WTC11 (cell line): ENCODE measurements at regions not wholly inside any gene's neighbourhood (a gene's known extent, or its start where the extent isn't known, plus 50 kb on each side); places are given as distances from the start of the nearest gene placed in this dataset.

ENCODE experiments used
- ATAC-seq: fragments of 200-7000 bp; cut with Tn5 transposase; 2 replicates; pipeline ENCODE4 v1.10.0; 2021; ENCODE audit warnings: mild to moderate bottlenecking, moderate library complexity
- CTCF ChIA-PET: fragments of 300-600 bp; sonication (Branson Sonifier 250); formaldehyde crosslinking; loops from one replicate; lab custom pipeline; 2021; ENCODE audit warnings: antibody characterized with exemption; lab: Charles Lee
- POLR2A ChIA-PET: fragments of 350-600 bp; sonication (Branson Sonifier 250); formaldehyde crosslinking; loops from one replicate; lab custom pipeline; 2021; ENCODE audit warnings: antibody characterized with exemption; lab: Charles Lee
- DNase-seq: peaks from one replicate; pipeline ENCODE4 v3.0.0; 2021; ENCODE audit warnings: low spot score
- H3K27ac Mint-ChIP-seq: 2 replicates; pipeline ENCODE4 v1.8.0; 2021; ENCODE audit warnings: mixed read lengths
- H3K27me3 Mint-ChIP-seq: 2 replicates; pipeline ENCODE4 v1.8.0; 2021; ENCODE audit warnings: low read depth, mild to moderate bottlenecking, moderate library complexity, mixed read lengths
- H3K36me3 Mint-ChIP-seq: 2 replicates; pipeline ENCODE4 v1.8.0; 2021; ENCODE audit warnings: mixed read lengths
- H3K4me1 Mint-ChIP-seq: 2 replicates; pipeline ENCODE4 v1.8.0; 2022; ENCODE audit warnings: mixed read lengths
- H3K4me3 Mint-ChIP-seq: 2 replicates; pipeline ENCODE4 v1.8.0; 2021; ENCODE audit warnings: mild to moderate bottlenecking, moderate library complexity, mixed read lengths
- H3K9me3 Mint-ChIP-seq: 2 replicates; pipeline ENCODE4 v1.8.0; 2021; ENCODE audit warnings: mixed read lengths
- ATF6 ChIP-seq: sonication (generic); formaldehyde crosslinking; IDR thresholded peaks from 2 replicates; pipeline ENCODE4 v1.8.1; 2023; ENCODE audit warnings: mild to moderate bottlenecking, missing genetic modification reagents
- CTCF ChIP-seq: fragments of 200-600 bp; IDR thresholded peaks from 2 replicates; pipeline ENCODE4 v1.8.0; 2022; ENCODE audit warnings: antibody characterized with exemption
- E2F5 ChIP-seq: sonication (generic); formaldehyde crosslinking; IDR thresholded peaks from 2 replicates; pipeline ENCODE4 v1.8.1; 2022; ENCODE audit warnings: mild to moderate bottlenecking, moderate library complexity, missing genetic modification reagents
- ESRRA ChIP-seq: sonication (generic); formaldehyde crosslinking; IDR thresholded peaks from 2 replicates; pipeline ENCODE4 v1.8.1; 2022; ENCODE audit warnings: mild to moderate bottlenecking, missing genetic modification reagents, borderline replicate concordance
- FOXJ3 ChIP-seq: sonication (generic); formaldehyde crosslinking; IDR thresholded peaks from 2 replicates; pipeline ENCODE4 v1.9.0; 2021; ENCODE audit warnings: missing genetic modification reagents, mild to moderate bottlenecking, borderline replicate concordance
- GABPB1 ChIP-seq: sonication (generic); formaldehyde crosslinking; IDR thresholded peaks from 2 replicates; pipeline ENCODE4 v1.8.1; 2023; ENCODE audit warnings: mild to moderate bottlenecking, missing genetic modification reagents
- JUN ChIP-seq: sonication (generic); formaldehyde crosslinking; IDR thresholded peaks from 2 replicates; pipeline ENCODE4 v1.8.0; 2023; ENCODE audit warnings: mild to moderate bottlenecking, missing genetic modification reagents
- MXD4 ChIP-seq: fragments of 250-450 bp; sonication (Bioruptor Pico); IDR thresholded peaks from 2 replicates; pipeline ENCODE4 v1.8.0; 2021; ENCODE audit warnings: mild to moderate bottlenecking, moderate library complexity, borderline replicate concordance
- NFE2L1 ChIP-seq: sonication (generic); formaldehyde crosslinking; IDR thresholded peaks from 2 replicates; pipeline ENCODE4 v1.8.1; 2023; ENCODE audit warnings: missing genetic modification reagents
- NR2C2 ChIP-seq: sonication (generic); formaldehyde crosslinking; IDR thresholded peaks from 2 replicates; pipeline ENCODE4 v1.8.0; 2022; ENCODE audit warnings: mild to moderate bottlenecking, missing genetic modification reagents
- RORB ChIP-seq: fragments of 250-450 bp; sonication (Bioruptor Pico); IDR thresholded peaks from 2 replicates; pipeline ENCODE4 v1.9.0; 2021; ENCODE audit warnings: mild to moderate bottlenecking
- SMAD4 ChIP-seq: sonication (generic); formaldehyde crosslinking; IDR thresholded peaks from 2 replicates; pipeline ENCODE4 v1.8.0; 2022; ENCODE audit warnings: mild to moderate bottlenecking, missing genetic modification reagents
- STAT6 ChIP-seq: sonication (generic); formaldehyde crosslinking; conservative IDR thresholded peaks from 2 replicates; pipeline ENCODE4 v1.8.1; 2023; ENCODE audit warnings: mild to moderate bottlenecking, low read depth, missing genetic modification reagents, moderate library complexity
- TP53 ChIP-seq: sonication (generic); formaldehyde crosslinking; IDR thresholded peaks from 2 replicates; pipeline ENCODE4 v1.8.1; 2023; ENCODE audit warnings: mild to moderate bottlenecking, missing genetic modification reagents
- USF1 ChIP-seq: sonication (generic); formaldehyde crosslinking; IDR thresholded peaks from 2 replicates; pipeline ENCODE4 v1.8.0; 2022; ENCODE audit warnings: mild to moderate bottlenecking, missing genetic modification reagents
- ZBTB21 ChIP-seq: sonication (generic); formaldehyde crosslinking; IDR thresholded peaks from 2 replicates; pipeline ENCODE4 v1.8.1; 2023; ENCODE audit warnings: mild to moderate bottlenecking, missing genetic modification reagents, borderline replicate concordance
- ZNF512 ChIP-seq: sonication (generic); formaldehyde crosslinking; IDR thresholded peaks from 2 replicates; pipeline ENCODE4 v1.8.1; 2022; ENCODE audit warnings: missing genetic modification reagents, borderline replicate concordance

GRCh38 chr17:51435641-51436091 lies 175.3 kb downstream of the UTP18 start:
- H3K4me3 Mint-ChIP-seq, result no peak overlapping the region
- peak; percentile 97 for ATAC-seq
- DNase-seq, result peak; percentile 79
- peaks cover 22% of the 10 kb centered on the region for H3K9me3 Mint-ChIP-seq
- H3K36me3 Mint-ChIP-seq, result peaks cover 4% of the 10 kb centered on the region; the same call in 1 of the 2 replicates
- POLR2A ChIA-PET, result no interaction called here
- no peak overlapping the region for H3K27ac Mint-ChIP-seq
- CTCF ChIA-PET, result interaction anchor here (0.6 to 2.2 kb wide), 35 partner anchors 9 to 329 kb away, joined by 3 to 28 read pairs (median 4); no protein-coding TSS in a partner anchor
- H3K4me1 Mint-ChIP-seq, result peaks cover 15% of the 10 kb centered on the region
- H3K27me3 Mint-ChIP-seq, result no peaks in the 10 kb centered on the region
- TF ChIP-seq ATF6 (no peak), CTCF (peak; percentile 38; the same call in 1 of the 2 replicates), ZNF512 (CRISPR knock-in tag) (no peak), NFE2L1 (CRISPR knock-in tag) (no peak), MXD4 (CRISPR knock-in tag) (no peak), FOXJ3 (CRISPR knock-in tag) (no peak), GABPB1 (CRISPR knock-in tag) (0 out of 2 replicates have a peak, but pooled peaks have one; percentile 9), SMAD4 (CRISPR knock-in tag) (no peak), TP53 (CRISPR knock-in tag) (no peak), E2F5 (no peak), USF1 (CRISPR knock-in tag) (no peak), JUN (CRISPR knock-in tag) (no peak)

GRCh38 chr17:51439395-51440229 lies 179.3 kb downstream of the UTP18 start:
- DNase-seq (no peak), ATAC-seq (peak; percentile 14; the same call in 1 of the 2 replicates)
- Mint-ChIP-seq H3K4me1 (peaks cover 15% of the 10 kb centered on the region), H3K4me3 (no peak overlapping the region), H3K9me3 (peaks cover 18% of the 10 kb centered on the region), H3K27ac (no peak overlapping the region), H3K36me3 (no peaks in the 10 kb centered on the region), H3K27me3 (no peaks in the 10 kb centered on the region)
- CTCF ChIA-PET, result interaction anchor here (1.5 kb wide), 1 partner anchor 68 kb away, joined by 3 read pairs; no protein-coding TSS in a partner anchor
- POLR2A ChIA-PET, result interaction anchor here (0.6 kb wide), 1 partner anchor 1125 kb away, joined by 3 read pairs; no protein-coding TSS in a partner anchor
- no peak for TF ChIP-seq ESRRA
- TF ChIP-seq NR2C2 (CRISPR knock-in tag), result no peak
- TF ChIP-seq ZBTB21, result no peak
- no peak for TF ChIP-seq STAT6
- no peak for TF ChIP-seq RORB (CRISPR knock-in tag)
- no peak for TF ChIP-seq ATF6
- no peak for TF ChIP-seq CTCF
- no peak for TF ChIP-seq JUN (CRISPR knock-in tag)
